SJCRH30 (cell line): ENCODE measurements at regions not wholly inside any gene's neighbourhood (a gene's known extent, or its start where the extent isn't known, plus 50 kb on each side); places are given as distances from the start of the nearest gene placed in this dataset.
A peak's percentile ranks its signal among the peaks of the same experiment; 100 is the strongest.

Experiments
- DNase-seq, 2 experiments: peaks; one replicate each; pipeline ENCODE4 v3.0.0-alpha.2; 2015 to 2020
- H3K27ac ChIP-seq: fragments of 250-450 bp; sonication (Bioruptor Pico); 2 replicates; pipeline ENCODE4 v1.5.1; 2020; ENCODE audit warnings: mild to moderate bottlenecking, moderate library complexity
- H3K27me3 ChIP-seq: fragments of 250-450 bp; sonication (Bioruptor Pico); 2 replicates; pipeline ENCODE4 v1.5.1; 2020; ENCODE audit warnings: mild to moderate bottlenecking, moderate library complexity
- H3K36me3 ChIP-seq: fragments of 250-450 bp; sonication (Bioruptor Pico); 2 replicates; pipeline ENCODE4 v1.5.1; 2020; ENCODE audit warnings: mild to moderate bottlenecking, moderate library complexity
- H3K4me1 ChIP-seq: fragments of 250-450 bp; sonication (Bioruptor Pico); 2 replicates; pipeline ENCODE4 v1.5.1; 2020; ENCODE audit warnings: mild to moderate bottlenecking, moderate library complexity
- H3K4me3 ChIP-seq: fragments of 250-450 bp; sonication (Bioruptor Pico); 2 replicates; pipeline ENCODE4 v1.5.1; 2020; ENCODE audit warnings: mild to moderate bottlenecking, moderate library complexity
- H3K9me3 ChIP-seq: fragments of 250-450 bp; sonication (Bioruptor Pico); replicated peaks from 2 replicates; pipeline ENCODE4 v1.5.1; 2020; ENCODE audit warnings: mild to moderate bottlenecking, moderate library complexity

- no peaks in the 10 kb centered on the region for H3K4me1 ChIP-seq
- DNase-seq = no peak
- H3K4me3 ChIP-seq = no peak overlapping the region
- H3K27me3 ChIP-seq = no peaks in the 10 kb centered on the region
- no peaks in the 10 kb centered on the region for H3K36me3 ChIP-seq
- H3K9me3 ChIP-seq = no peaks in the 10 kb centered on the region
- H3K27ac ChIP-seq = no peak overlapping the region
These were observed 148.8 kb upstream of the HES1 start for GRCh38 chr3:193987186-193987585.

- no peaks in the 10 kb centered on the region for H3K9me3 ChIP-seq
- no peak overlapping the region for H3K4me3 ChIP-seq
- H3K27me3 ChIP-seq = no peaks in the 10 kb centered on the region
- no peaks in the 10 kb centered on the region for H3K36me3 ChIP-seq
- no peaks in the 10 kb centered on the region for H3K4me1 ChIP-seq
- no peak overlapping the region for H3K27ac ChIP-seq
- no peak for DNase-seq
These were observed 146.8 kb upstream of the HES1 start for GRCh38 chr3:193989186-193989585.

GRCh38 chr3:193991666-193992424, 144.1 kb upstream of the HES1 start:
- no peaks in the 10 kb centered on the region for H3K36me3 ChIP-seq
- no peaks in the 10 kb centered on the region for H3K9me3 ChIP-seq
- no peak overlapping the region for H3K27ac ChIP-seq
- H3K4me3 ChIP-seq = no peak overlapping the region
- no peaks in the 10 kb centered on the region for H3K4me1 ChIP-seq
- DNase-seq = no peak
- H3K27me3 ChIP-seq = no peaks in the 10 kb centered on the region

- Histone ChIP-seq H3K4me3 (no peak overlapping the region), H3K9me3 (no peaks in the 10 kb centered on the region), H3K4me1 (no peaks in the 10 kb centered on the region), H3K27me3 (no peaks in the 10 kb centered on the region), H3K27ac (no peak overlapping the region), H3K36me3 (no peaks in the 10 kb centered on the region)
- DNase-seq = no peak
These were observed 143.4 kb upstream of the HES1 start for GRCh38 chr3:193992425-193993037.

GRCh38 chr3:193996221-193996620, 139.7 kb upstream of the HES1 start:
- Histone ChIP-seq H3K4me1 (no peaks in the 10 kb centered on the region), H3K4me3 (no peak overlapping the region), H3K36me3 (no peaks in the 10 kb centered on the region), H3K27ac (no peak overlapping the region), H3K9me3 (no peaks in the 10 kb centered on the region), H3K27me3 (no peaks in the 10 kb centered on the region)
- no peak for DNase-seq

GRCh38 chr3:193996641-193997089, 139.3 kb upstream of the HES1 start:
- H3K27ac ChIP-seq = no peak overlapping the region
- H3K36me3 ChIP-seq = no peaks in the 10 kb centered on the region
- no peaks in the 10 kb centered on the region for H3K9me3 ChIP-seq
- H3K27me3 ChIP-seq = no peaks in the 10 kb centered on the region
- no peaks in the 10 kb centered on the region for H3K4me1 ChIP-seq
- no peak overlapping the region for H3K4me3 ChIP-seq
- no peak for DNase-seq

GRCh38 chr3:193997228-193998122, 138.5 kb upstream of the HES1 start:
- Histone ChIP-seq H3K27ac (no peak overlapping the region), H3K4me1 (0 out of 2 replicates have a peak, but pooled peaks cover 3% of the 10 kb centered on the region), H3K27me3 (no peaks in the 10 kb centered on the region), H3K36me3 (no peaks in the 10 kb centered on the region), H3K4me3 (no peak overlapping the region), H3K9me3 (no peaks in the 10 kb centered on the region)
- no peak for DNase-seq

- 0 out of 2 replicates have a peak, but pooled peaks cover 5% of the 10 kb centered on the region for H3K4me1 ChIP-seq
- no peak for DNase-seq
- H3K4me3 ChIP-seq = no peak overlapping the region
- no peaks in the 10 kb centered on the region for H3K9me3 ChIP-seq
- H3K27ac ChIP-seq = no peak overlapping the region
- no peaks in the 10 kb centered on the region for H3K36me3 ChIP-seq
- no peaks in the 10 kb centered on the region for H3K27me3 ChIP-seq
These were observed 137.9 kb upstream of the HES1 start for GRCh38 chr3:193998123-193998448.

GRCh38 chr3:193998628-193999195, 137.2 kb upstream of the HES1 start:
- no peaks in the 10 kb centered on the region for H3K36me3 ChIP-seq
- DNase-seq = no peak
- no peaks in the 10 kb centered on the region for H3K27me3 ChIP-seq
- H3K27ac ChIP-seq = no peak overlapping the region
- no peaks in the 10 kb centered on the region for H3K9me3 ChIP-seq
- no peak overlapping the region for H3K4me3 ChIP-seq
- 0 out of 2 replicates have a peak, but pooled peaks cover 5% of the 10 kb centered on the region for H3K4me1 ChIP-seq

GRCh38 chr3:194000100-194000499, 135.8 kb upstream of the HES1 start:
- Histone ChIP-seq H3K27ac (no peak overlapping the region), H3K4me3 (no peak overlapping the region), H3K27me3 (no peaks in the 10 kb centered on the region), H3K4me1 (peaks cover 13% of the 10 kb centered on the region), H3K9me3 (no peaks in the 10 kb centered on the region), H3K36me3 (no peaks in the 10 kb centered on the region)
- DNase-seq = no peak

- DNase-seq = no peak
- no peaks in the 10 kb centered on the region for H3K36me3 ChIP-seq
- no peaks in the 10 kb centered on the region for H3K27me3 ChIP-seq
- peaks cover 15% of the 10 kb centered on the region for H3K4me1 ChIP-seq
- H3K27ac ChIP-seq = no peak overlapping the region
- H3K4me3 ChIP-seq = no peak overlapping the region
- H3K9me3 ChIP-seq = no peaks in the 10 kb centered on the region
These were observed 135.2 kb upstream of the HES1 start for GRCh38 chr3:194000712-194001111.

GRCh38 chr3:194001728-194002459, 134.1 kb upstream of the HES1 start:
- H3K27ac ChIP-seq = no peak overlapping the region; the same call in 1 of the 2 replicates
- DNase-seq = no peak
- no peaks in the 10 kb centered on the region for H3K9me3 ChIP-seq
- no peaks in the 10 kb centered on the region for H3K36me3 ChIP-seq
- H3K4me3 ChIP-seq = no peak overlapping the region
- no peaks in the 10 kb centered on the region for H3K27me3 ChIP-seq
- H3K4me1 ChIP-seq = peaks cover 15% of the 10 kb centered on the region

GRCh38 chr3:194003114-194004057, 132.6 kb upstream of the HES1 start:
- DNase-seq = peak; percentile 89

More at GRCh38 chr3:194003114-194004057, 132.6 kb upstream of the HES1 start:
- Histone ChIP-seq H3K36me3 (no peaks in the 10 kb centered on the region), H3K27me3 (no peaks in the 10 kb centered on the region), H3K9me3 (no peaks in the 10 kb centered on the region), H3K4me3 (peak overlapping the region; percentile 53), H3K27ac (peak overlapping the region; percentile 84), H3K4me1 (peaks cover 15% of the 10 kb centered on the region)
